B cell (primary cell): ENCODE measurements at regions not wholly inside any gene's neighbourhood (a gene's known extent, or its start where the extent isn't known, plus 50 kb on each side); places are given as distances from the start of the nearest gene placed in this dataset.

Experiments
- ATAC-seq: fragments of 200-7000 bp; cut with Tn5 transposase; one replicate; pipeline ENCODE4 v1.10.0; 2021; ENCODE audit warnings: low read depth, mild to moderate bottlenecking, moderate number of reproducible peaks, moderate library complexity
- CTCF ChIA-PET: fragments of 350-600 bp; sonication (Branson Sonifier 250); formaldehyde crosslinking; loops from one replicate; lab custom pipeline; 2021; ENCODE audit warnings: antibody characterized with exemption, inconsistent platforms; lab: Charles Lee
- POLR2A ChIA-PET: fragments of 350-600 bp; sonication (Branson Sonifier 250); formaldehyde crosslinking; loops from one replicate; lab custom pipeline; 2021; ENCODE audit warnings: antibody characterized with exemption; lab: Charles Lee
- DNase-seq: peaks from one replicate; pipeline ENCODE4 v3.0.0; 2013
- H2AFZ ChIP-seq: 2 replicates; pipeline ENCODE4 v1.6.1; 2012; ENCODE audit warnings: mild to moderate bottlenecking, low read depth, low read length; ENCODE audit not compliant: insufficient read depth, poor library complexity, severe bottlenecking
- H3K27ac ChIP-seq, 2 donors: 1 replicate in 1 of 2; 2 replicates in 1 of 2; pipeline ENCODE4 v1.5.1; 2012 to 2013; ENCODE audit warnings: low read length in 2 of 2, mild to moderate bottlenecking in 2 of 2, moderate library complexity in 1 of 2
- H3K27me3 ChIP-seq, 4 experiments: fragments of 200-600 bp in 1 of 4; sonication (generic) in 1 of 4; replicated peaks in 1 of 4; 1 replicate in 2 of 4; 2 replicates in 2 of 4; pipeline versions ENCODE4 v1.6.1 to v1.7.0; 2013 to 2016; ENCODE audit warnings: low read length in 3 of 4, mild to moderate bottlenecking in 2 of 4, mixed read lengths in 1 of 4, moderate library complexity in 1 of 4; ENCODE audit not compliant: insufficient read depth in 4 of 4, control insufficient read depth in 3 of 4; ENCODE audit errors: control extremely low read depth in 1 of 4
- H3K36me3 ChIP-seq, 2 experiments: replicated peaks in 1 of 2; 1 replicate in 1 of 2; 2 replicates in 1 of 2; pipeline versions ENCODE4 v1.6.1 to v1.7.1; 2013; ENCODE audit warnings: low read length in 1 of 2; ENCODE audit not compliant: insufficient read depth in 2 of 2, control insufficient read depth in 1 of 2; ENCODE audit errors: control extremely low read depth in 1 of 2, extremely low read depth in 1 of 2
- H3K4me1 ChIP-seq, 2 donors: fragments of 200-600 bp in 1 of 2; sonication (generic) in 1 of 2; 1 replicate in 1 of 2; 2 replicates in 1 of 2; pipeline versions ENCODE4 v1.5.1 to v1.6.1; 2013 to 2017; ENCODE audit warnings: low read length in 2 of 2; ENCODE audit not compliant: control insufficient read depth in 2 of 2, insufficient read depth in 2 of 2
- H3K4me2 ChIP-seq: replicated peaks from 2 replicates; pipeline ENCODE3; 2012; ENCODE audit warnings: mild to moderate bottlenecking, low read depth, low read length; ENCODE audit not compliant: poor library complexity, severe bottlenecking
- H3K4me3 ChIP-seq, 5 experiments: fragments of 200-600 bp in 1 of 5; sonication (generic) in 1 of 5; 1 replicate in 3 of 5; 2 replicates in 2 of 5; pipeline versions ENCODE4 v1.5.1 to v1.7.0; 2011 to 2016; ENCODE audit warnings: low read length in 4 of 5, mild to moderate bottlenecking in 4 of 5, low read depth in 2 of 5, control low read depth in 1 of 5, moderate library complexity in 1 of 5; ENCODE audit not compliant: insufficient read depth in 1 of 5; ENCODE audit errors: control extremely low read depth in 1 of 5, extremely low read depth in 1 of 5
- H3K79me2 ChIP-seq: fragments of 200-600 bp; sonication (generic); one replicate; pipeline ENCODE4 v1.6.0; 2016; ENCODE audit warnings: low read length; ENCODE audit not compliant: control insufficient read depth, insufficient read depth
- H3K9ac ChIP-seq: fragments of 200-600 bp; sonication (generic); 2 replicates; pipeline ENCODE4 v1.6.1; 2017; ENCODE audit warnings: mild to moderate bottlenecking, low read length, moderate library complexity
- H3K9me3 ChIP-seq, 3 donors: one replicate each; pipeline versions ENCODE4 v1.6.1 to v1.7.1; 2013; ENCODE audit warnings: low read length in 2 of 3; ENCODE audit not compliant: control insufficient read depth in 2 of 3, insufficient read depth in 1 of 3; ENCODE audit errors: control extremely low read depth in 1 of 3
- H4K20me1 ChIP-seq: 2 replicates; pipeline ENCODE4 v1.6.0; 2012; ENCODE audit warnings: mild to moderate bottlenecking, low read length; ENCODE audit not compliant: insufficient read depth, control insufficient read depth, poor library complexity, severe bottlenecking
- H3K27ac Mint-ChIP-seq: one replicate; pipeline ENCODE4 v1.8.0; 2021; ENCODE audit warnings: mixed read lengths
- H3K27me3 Mint-ChIP-seq: one replicate; pipeline ENCODE4 v1.8.0; 2021; ENCODE audit warnings: mixed read lengths
- H3K4me1 Mint-ChIP-seq: one replicate; pipeline ENCODE4 v1.8.0; 2021; ENCODE audit warnings: mixed read lengths
- H3K4me3 Mint-ChIP-seq: one replicate; pipeline ENCODE4 v1.8.0; 2021; ENCODE audit warnings: mixed read lengths
- H3K9me3 Mint-ChIP-seq: one replicate; pipeline ENCODE4 v1.8.0; 2022; ENCODE audit warnings: mixed read lengths; ENCODE audit not compliant: insufficient read depth
- CTCF ChIP-seq: fragments of 200-600 bp; IDR thresholded peaks from one replicate; pipeline ENCODE4 v1.8.0; 2022; ENCODE audit warnings: antibody characterized with exemption, mild to moderate bottlenecking
- EZH2 ChIP-seq: IDR thresholded peaks from 2 replicates; pipeline ENCODE4 v1.6.1; 2012; ENCODE audit warnings: borderline replicate concordance, low read depth, mild to moderate bottlenecking, moderate library complexity, low read length; ENCODE audit not compliant: insufficient read depth, poor library complexity, severe bottlenecking
- WGBS: methylation state at CpG from one replicate; pipeline ENCODE4 v1.1.5; 2013; ENCODE audit warnings: missing lambda C conversion rate; ENCODE audit not compliant: insufficient coverage; 5-methylcytosine and 5-hydroxymethylcytosine counted together
- intact Hi-C: fragments of 100-400 bp; cut with micrococcal nuclease; formaldehyde crosslinking; loops from one replicate; pipeline ENCODE4 v1.10.0; 2022

DNA sequence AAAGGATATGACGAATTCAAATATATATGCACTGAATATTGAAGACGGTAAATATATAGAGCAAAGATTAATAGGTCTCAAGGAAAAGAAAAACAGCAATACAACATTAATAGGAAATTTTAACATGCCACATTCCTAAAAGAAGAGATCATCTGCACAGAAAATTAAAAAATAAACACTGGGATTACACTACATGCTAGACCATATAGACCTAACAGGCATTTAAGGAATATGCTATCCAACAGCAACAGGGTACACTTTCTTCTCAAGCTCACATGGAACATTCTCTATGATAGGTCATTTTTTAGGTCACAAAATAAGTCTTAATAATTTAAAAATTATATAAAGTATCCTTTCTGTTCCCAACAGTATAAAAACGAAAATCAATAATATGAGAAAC, 1038.3 kb downstream of the KCNT2 start:
- no peak for TF ChIP-seq CTCF
- no peak for TF ChIP-seq EZH2
- Histone ChIP-seq H3K4me2 (no peak overlapping the region), H3K9me3 (peaks cover 0 to 3% (median 0%) of the 10 kb centered on the region in 3 donors), H3K4me3 (no peak overlapping the region), H3K9ac (no peak overlapping the region), H4K20me1 (no peaks in the 10 kb centered on the region), H3K27ac (no peak overlapping the region), H3K27me3 (no peaks in the 10 kb centered on the region), H3K4me1 (no peaks in the 10 kb centered on the region), H2AFZ (no peak overlapping the region), H3K36me3 (no peaks in the 10 kb centered on the region), H3K79me2 (no peaks in the 10 kb centered on the region)
- H3K27me3 Mint-ChIP-seq, result no peaks in the 10 kb centered on the region
- H3K4me3 Mint-ChIP-seq, result no peak overlapping the region
- no peaks in the 10 kb centered on the region for H3K9me3 Mint-ChIP-seq
- ChIA-PET CTCF (no interaction called here), POLR2A (no interaction called here)
- no peak overlapping the region for H3K27ac Mint-ChIP-seq
- DNase-seq (no peak), ATAC-seq (no peak)
- no CpG with 5 or more reads among the region's 3 CpGs for WGBS
- H3K4me1 Mint-ChIP-seq, result no peaks in the 10 kb centered on the region
- intact Hi-C loops, result no loop called here

DNA sequence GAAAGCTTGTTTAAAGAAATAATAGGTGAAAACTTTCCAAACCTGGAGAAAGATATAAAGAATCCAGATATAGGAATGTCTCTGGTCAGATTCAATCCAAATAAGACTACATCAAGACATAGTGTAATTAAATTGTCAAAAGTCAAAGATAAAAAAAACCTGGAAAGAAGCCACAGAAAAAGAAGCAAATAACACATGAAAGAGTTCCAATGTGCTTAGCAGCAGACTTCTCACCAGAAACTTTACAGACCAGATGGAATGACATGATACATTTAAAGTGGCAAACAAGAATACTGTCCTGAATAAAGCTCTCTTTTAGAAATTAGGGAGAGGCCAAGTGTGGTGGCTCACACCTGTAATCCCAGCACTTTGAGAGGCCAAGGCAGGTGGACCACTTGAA, 1039.9 kb downstream of the KCNT2 start:
- no peak for DNase-seq
- no peak for ATAC-seq
- H3K9ac ChIP-seq, result no peak overlapping the region
- H3K27ac Mint-ChIP-seq, result no peak overlapping the region
- H3K27me3 Mint-ChIP-seq, result no peaks in the 10 kb centered on the region
- no peaks in the 10 kb centered on the region for H3K9me3 Mint-ChIP-seq
- H3K4me3 ChIP-seq, result no peak overlapping the region
- no peak for TF ChIP-seq CTCF
- TF ChIP-seq EZH2, result no peak
- intact Hi-C loops, result no loop called here
- H2AFZ ChIP-seq, result no peak overlapping the region
- ChIA-PET CTCF (no interaction called here), POLR2A (no interaction called here)
- no peak overlapping the region for H3K4me2 ChIP-seq
- no peak overlapping the region for H3K27ac ChIP-seq
- H3K4me3 Mint-ChIP-seq, result no peak overlapping the region
- no peaks in the 10 kb centered on the region for H3K4me1 ChIP-seq
- no peaks in the 10 kb centered on the region for H3K27me3 ChIP-seq
- H3K9me3 ChIP-seq, result peaks cover 0 to 3% (median 0%) of the 10 kb centered on the region in 3 donors
- no peaks in the 10 kb centered on the region for H3K4me1 Mint-ChIP-seq
- H3K79me2 ChIP-seq, result no peaks in the 10 kb centered on the region
- H3K36me3 ChIP-seq, result no peaks in the 10 kb centered on the region
- H4K20me1 ChIP-seq, result no peaks in the 10 kb centered on the region
